MCF 10A (cell line): ENCODE measurements at regions not wholly inside any gene's neighbourhood (a gene's known extent, or its start where the extent isn't known, plus 50 kb on each side); places are given as distances from the start of the nearest gene placed in this dataset.

Experiments used
- BruUV-seq: library from RNA; stranded (reverse); fragments of 400-500 nt; replicated peaks from 2 replicates; lab custom pipeline; 2021; lab: Mats Ljungman, UMichigan
- CTCF ChIA-PET: fragments of 300-600 bp; sonication (Branson Sonifier 250); formaldehyde crosslinking; extraction: SDS; loops from one replicate; lab custom pipeline; 2021; ENCODE audit warnings: antibody characterized with exemption, inconsistent platforms; lab: Yijun Ruan, JAX
- POLR2A ChIA-PET: fragments of 300-600, 350-650 bp; sonication (Branson Sonifier 250); formaldehyde crosslinking; extraction: SDS; loops from one replicate; lab custom pipeline; 2020; ENCODE audit warnings: antibody characterized with exemption, inconsistent platforms; lab: Yijun Ruan, JAX
- DNase-seq: peaks from one replicate; pipeline ENCODE4 v3.0.0-alpha.2; 2018; ENCODE audit not compliant: unreplicated experiment
- H3K27ac Mint-ChIP-seq: one replicate; pipeline ENCODE4 v1.8.0; 2022; ENCODE audit warnings: mild to moderate bottlenecking, low read depth, mixed read lengths; ENCODE audit not compliant: unreplicated experiment
- H3K27me3 Mint-ChIP-seq: one replicate; pipeline ENCODE4 v1.8.0; 2022; ENCODE audit warnings: mixed read lengths; ENCODE audit not compliant: insufficient read depth, unreplicated experiment
- H3K36me3 Mint-ChIP-seq: one replicate; pipeline ENCODE4 v1.8.0; 2022; ENCODE audit warnings: mild to moderate bottlenecking, moderate library complexity, mixed read lengths; ENCODE audit not compliant: insufficient read depth, unreplicated experiment
- H3K4me1 Mint-ChIP-seq: one replicate; pipeline ENCODE4 v1.8.0; 2022; ENCODE audit warnings: mixed read lengths; ENCODE audit not compliant: insufficient read depth, unreplicated experiment
- H3K4me3 Mint-ChIP-seq: one replicate; pipeline ENCODE4 v1.8.0; 2022; ENCODE audit warnings: mild to moderate bottlenecking, moderate library complexity, mixed read lengths; ENCODE audit not compliant: unreplicated experiment
- H3K9me3 Mint-ChIP-seq: one replicate; pipeline ENCODE4 v1.8.0; 2022; ENCODE audit warnings: mixed read lengths; ENCODE audit not compliant: unreplicated experiment
- CTCF ChIP-seq: fragments of 200-600 bp; IDR thresholded peaks from one replicate; pipeline ENCODE4 v1.8.0; 2022; ENCODE audit warnings: antibody characterized with exemption, mild to moderate bottlenecking; ENCODE audit not compliant: unreplicated experiment
- intact Hi-C: fragments of 100-400 bp; cut with micrococcal nuclease; formaldehyde crosslinking; loops from 2 replicates; pipeline ENCODE4 v1.14.1; 2022

GRCh38 chr1:22317920-22318243, 133.8 kb upstream of the ZBTB40 start:
- intact Hi-C loops = no loop called here
- no peaks in the 10 kb centered on the region for H3K36me3 Mint-ChIP-seq
- H3K9me3 Mint-ChIP-seq = no peaks in the 10 kb centered on the region
- POLR2A ChIA-PET = no interaction called here
- CTCF ChIA-PET = interaction anchor here (0.6 kb wide), 2 partner anchors 251 to 629 kb away, joined by 3 to 4 read pairs; no protein-coding TSS in a partner anchor
- BruUV-seq = no TSS peak
- no peak overlapping the region for H3K27ac Mint-ChIP-seq
- no peak for DNase-seq
- H3K4me1 Mint-ChIP-seq = no peaks in the 10 kb centered on the region
- H3K27me3 Mint-ChIP-seq = peaks cover 27% of the 10 kb centered on the region
- no peak overlapping the region for H3K4me3 Mint-ChIP-seq
- TF ChIP-seq CTCF = no peak

GRCh38 chr1:22318279-22318981, 133.2 kb upstream of the ZBTB40 start:
- intact Hi-C loops = no loop called here
- TF ChIP-seq CTCF = no peak
- Mint-ChIP-seq H3K4me1 (no peaks in the 10 kb centered on the region), H3K4me3 (no peak overlapping the region), H3K9me3 (no peaks in the 10 kb centered on the region), H3K27ac (no peak overlapping the region), H3K36me3 (no peaks in the 10 kb centered on the region), H3K27me3 (peaks cover 33% of the 10 kb centered on the region)
- no peak for DNase-seq
- BruUV-seq = no TSS peak
- CTCF ChIA-PET = no interaction called here
- POLR2A ChIA-PET = no interaction called here

GRCh38 chr1:22319608-22320007, 132.0 kb upstream of the ZBTB40 start:
- ChIA-PET CTCF (interaction anchor here (0.7 to 1.1 kb wide), 2 partner anchors 35 to 323 kb away, joined by 4 to 5 read pairs; no protein-coding TSS in a partner anchor), POLR2A (interaction anchor here (1.2 kb wide), 1 partner anchor 22 kb away, joined by 3 read pairs; no protein-coding TSS in a partner anchor)
- intact Hi-C loops = no loop called here
- peaks cover 29% of the 10 kb centered on the region for H3K27me3 Mint-ChIP-seq
- H3K36me3 Mint-ChIP-seq = no peaks in the 10 kb centered on the region
- no TSS peak for BruUV-seq
- H3K27ac Mint-ChIP-seq = no peak overlapping the region
- no peak overlapping the region for H3K4me3 Mint-ChIP-seq
- no peak for DNase-seq
- no peaks in the 10 kb centered on the region for H3K4me1 Mint-ChIP-seq
- TF ChIP-seq CTCF = no peak
- no peaks in the 10 kb centered on the region for H3K9me3 Mint-ChIP-seq

GRCh38 chr1:22320587-22321344, 130.9 kb upstream of the ZBTB40 start:
- BruUV-seq = no TSS peak
- POLR2A ChIA-PET = no interaction called here
- no peak for TF ChIP-seq CTCF
- DNase-seq = no peak
- intact Hi-C loops = no loop called here
- CTCF ChIA-PET = interaction anchor here (0.6 to 1.1 kb wide), 3 partner anchors 34 to 322 kb away, joined by 3 to 5 read pairs (median 4); no protein-coding TSS in a partner anchor
- Mint-ChIP-seq H3K4me1 (no peaks in the 10 kb centered on the region), H3K36me3 (no peaks in the 10 kb centered on the region), H3K9me3 (no peaks in the 10 kb centered on the region), H3K27me3 (peaks cover 23% of the 10 kb centered on the region), H3K27ac (no peak overlapping the region), H3K4me3 (no peak overlapping the region)
